ENCODE measurements at regions not wholly inside any gene's neighbourhood (a gene's known extent, or its start where the extent isn't known, plus 50 kb on each side); places are given as distances from the start of the nearest gene placed in this dataset.

DNA sequence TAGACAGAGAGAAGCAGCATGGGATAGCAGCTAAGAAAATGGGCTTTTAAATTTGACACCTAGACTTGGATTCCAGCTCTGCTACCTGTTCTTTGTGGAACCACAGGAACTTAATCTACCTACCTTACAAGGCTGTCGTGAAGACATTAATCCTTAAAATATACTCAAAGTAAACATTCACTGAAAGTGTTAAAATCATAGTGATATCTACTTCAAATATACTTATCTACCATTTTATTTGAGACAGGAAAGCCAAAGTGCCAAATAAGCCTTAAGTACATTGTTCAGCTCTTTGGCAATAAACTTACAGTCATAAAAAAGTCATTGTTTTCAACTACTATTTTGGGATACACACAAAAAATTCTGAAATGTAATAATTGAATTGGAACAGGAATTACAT, 295.0 kb upstream of the PITX2 start:
- no peak overlapping the region for H3K4me3 Mint-ChIP-seq
- H3K27ac Mint-ChIP-seq = no peak overlapping the region
- Histone ChIP-seq H3K27ac (ENCODE audit: low read length in 2 of 2) (no peak overlapping the region), H3K9ac (ENCODE audit: low read length) (no peak overlapping the region), H3K4me3 (ENCODE audit: control extremely low read depth in 1 of 5, extremely low read depth in 1 of 5, insufficient read depth in 1 of 5, low read depth in 2 of 5, low read length in 4 of 5) (no peak overlapping the region), H3K9me3 (ENCODE audit: control extremely low read depth in 1 of 3, control insufficient read depth in 2 of 3, insufficient read depth in 1 of 3, low read length in 2 of 3) (no peaks in the 10 kb centered on the region), H4K20me1 (ENCODE audit: control insufficient read depth, insufficient read depth, low read length, poor library complexity, severe bottlenecking) (no peaks in the 10 kb centered on the region), H3K4me1 (ENCODE audit: control insufficient read depth in 2 of 2, insufficient read depth in 2 of 2, low read length in 2 of 2) (no peaks in the 10 kb centered on the region), H3K27me3 (replicated peaks in 1 of 4; ENCODE audit: control extremely low read depth in 1 of 4, control insufficient read depth in 3 of 4, insufficient read depth in 4 of 4, low read length in 3 of 4) (no peaks in the 10 kb centered on the region), H3K4me2 (replicated peaks; ENCODE audit: low read depth, low read length, poor library complexity, severe bottlenecking) (no peak overlapping the region), H3K36me3 (replicated peaks in 1 of 2; ENCODE audit: control extremely low read depth in 1 of 2, control insufficient read depth in 1 of 2, extremely low read depth in 1 of 2, insufficient read depth in 2 of 2, low read length in 1 of 2) (no peaks in the 10 kb centered on the region), H3K79me2 (ENCODE audit: control insufficient read depth, insufficient read depth, low read length) (no peaks in the 10 kb centered on the region), H2AFZ (ENCODE audit: insufficient read depth, low read depth, low read length, poor library complexity, severe bottlenecking) (no peak overlapping the region)
- CTCF ChIA-PET = no interaction called here
- intact Hi-C loops (cut with micrococcal nuclease) = no loop called here
- no peak for ATAC-seq (ENCODE audit: low read depth)
- WGBS (ENCODE audit: insufficient coverage) = no CpG with 5 or more reads among the region's 1 CpG
- no peaks in the 10 kb centered on the region for H3K27me3 Mint-ChIP-seq
- POLR2A ChIA-PET = no interaction called here
- H3K4me1 Mint-ChIP-seq = no peaks in the 10 kb centered on the region
- DNase-seq = no peak
- TF ChIP-seq, protein P1, sequence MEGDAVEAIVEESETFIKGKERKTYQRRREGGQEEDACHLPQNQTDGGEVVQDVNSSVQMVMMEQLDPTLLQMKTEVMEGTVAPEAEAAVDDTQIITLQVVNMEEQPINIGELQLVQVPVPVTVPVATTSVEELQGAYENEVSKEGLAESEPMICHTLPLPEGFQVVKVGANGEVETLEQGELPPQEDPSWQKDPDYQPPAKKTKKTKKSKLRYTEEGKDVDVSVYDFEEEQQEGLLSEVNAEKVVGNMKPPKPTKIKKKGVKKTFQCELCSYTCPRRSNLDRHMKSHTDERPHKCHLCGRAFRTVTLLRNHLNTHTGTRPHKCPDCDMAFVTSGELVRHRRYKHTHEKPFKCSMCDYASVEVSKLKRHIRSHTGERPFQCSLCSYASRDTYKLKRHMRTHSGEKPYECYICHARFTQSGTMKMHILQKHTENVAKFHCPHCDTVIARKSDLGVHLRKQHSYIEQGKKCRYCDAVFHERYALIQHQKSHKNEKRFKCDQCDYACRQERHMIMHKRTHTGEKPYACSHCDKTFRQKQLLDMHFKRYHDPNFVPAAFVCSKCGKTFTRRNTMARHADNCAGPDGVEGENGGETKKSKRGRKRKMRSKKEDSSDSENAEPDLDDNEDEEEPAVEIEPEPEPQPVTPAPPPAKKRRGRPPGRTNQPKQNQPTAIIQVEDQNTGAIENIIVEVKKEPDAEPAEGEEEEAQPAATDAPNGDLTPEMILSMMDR (IDR thresholded peaks at IDR 0.05) = no peak
- TF ChIP-seq EZH2 (IDR thresholded peaks at IDR 0.05; ENCODE audit: borderline replicate concordance, insufficient read depth, low read depth, low read length, poor library complexity, severe bottlenecking) = no peak
- no peaks in the 10 kb centered on the region for H3K9me3 Mint-ChIP-seq (ENCODE audit: insufficient read depth)

DNA sequence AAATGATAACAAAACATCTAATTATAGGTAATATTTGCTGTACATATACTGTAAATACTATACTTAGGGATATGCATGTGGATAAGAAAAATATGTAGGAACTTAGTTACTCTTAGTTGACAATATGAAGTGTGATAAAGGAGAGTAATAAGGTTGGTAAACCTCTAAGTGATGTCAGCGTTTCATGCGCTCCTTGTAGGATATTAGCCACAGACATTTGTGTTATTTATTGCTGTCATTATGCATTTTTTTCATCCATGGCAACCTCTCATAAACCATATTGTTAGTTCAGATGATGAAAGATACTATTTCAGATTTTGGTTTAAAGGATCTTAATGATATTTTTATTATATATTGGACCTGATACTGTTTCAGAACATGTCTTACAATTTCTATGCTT, 298.1 kb upstream of the PITX2 start:
- H3K27ac Mint-ChIP-seq = no peak overlapping the region
- H3K79me2 ChIP-seq (ENCODE audit: control insufficient read depth, insufficient read depth, low read length) = no peaks in the 10 kb centered on the region
- POLR2A ChIA-PET = no interaction called here
- no peak overlapping the region for H3K27ac ChIP-seq (ENCODE audit: low read length in 2 of 2)
- H3K4me1 Mint-ChIP-seq = no peaks in the 10 kb centered on the region
- H2AFZ ChIP-seq (ENCODE audit: insufficient read depth, low read depth, low read length, poor library complexity, severe bottlenecking) = no peak overlapping the region
- H4K20me1 ChIP-seq (ENCODE audit: control insufficient read depth, insufficient read depth, low read length, poor library complexity, severe bottlenecking) = no peaks in the 10 kb centered on the region
- no peak overlapping the region for H3K9ac ChIP-seq (ENCODE audit: low read length)
- no peaks in the 10 kb centered on the region for H3K9me3 Mint-ChIP-seq (ENCODE audit: insufficient read depth)
- DNase-seq (no peak), ATAC-seq (ENCODE audit: low read depth) (no peak)
- H3K27me3 Mint-ChIP-seq = no peaks in the 10 kb centered on the region
- CTCF ChIA-PET = no interaction called here
- H3K4me3 ChIP-seq (ENCODE audit: control extremely low read depth in 1 of 5, extremely low read depth in 1 of 5, insufficient read depth in 1 of 5, low read depth in 2 of 5, low read length in 4 of 5) = no peak overlapping the region
- H3K36me3 ChIP-seq (replicated peaks in 1 of 2; ENCODE audit: control extremely low read depth in 1 of 2, control insufficient read depth in 1 of 2, extremely low read depth in 1 of 2, insufficient read depth in 2 of 2, low read length in 1 of 2) = no peaks in the 10 kb centered on the region
- no CpG with 5 or more reads among the region's 2 CpGs for WGBS (ENCODE audit: insufficient coverage)
- H3K4me3 Mint-ChIP-seq = no peak overlapping the region
- TF ChIP-seq, protein P1 (IDR thresholded peaks at IDR 0.05) = no peak
- no peak for TF ChIP-seq EZH2 (IDR thresholded peaks at IDR 0.05; ENCODE audit: borderline replicate concordance, insufficient read depth, low read depth, low read length, poor library complexity, severe bottlenecking)
- H3K27me3 ChIP-seq (replicated peaks in 1 of 4; ENCODE audit: control extremely low read depth in 1 of 4, control insufficient read depth in 3 of 4, insufficient read depth in 4 of 4, low read length in 3 of 4) = no peaks in the 10 kb centered on the region
- no peaks in the 10 kb centered on the region for H3K4me1 ChIP-seq (ENCODE audit: control insufficient read depth in 2 of 2, insufficient read depth in 2 of 2, low read length in 2 of 2)
- intact Hi-C loops (cut with micrococcal nuclease) = no loop called here
- H3K9me3 ChIP-seq (ENCODE audit: control extremely low read depth in 1 of 3, control insufficient read depth in 2 of 3, insufficient read depth in 1 of 3, low read length in 2 of 3) = no peaks in the 10 kb centered on the region
- no peak overlapping the region for H3K4me2 ChIP-seq (replicated peaks; ENCODE audit: low read depth, low read length, poor library complexity, severe bottlenecking)

Data from B cell (primary cell).